A549 (cell line): ENCODE measurements at regions not wholly inside any gene's neighbourhood (a gene's known extent, or its start where the extent isn't known, plus 50 kb on each side); places are given as distances from the start of the nearest gene placed in this dataset.

Experiments
- ATAC-seq, 2 experiments: fragments of 200-7000 bp in 1 of 2; fragments of >200 bp in 1 of 2; cut with Nextera tagmentation in 1 of 2; cut with Tn5 transposase in 1 of 2; 3 replicates each; pipeline versions ENCODE4 v1.8.0 to v1.9.1; 2018 to 2020; ENCODE audit warnings: mild to moderate bottlenecking in 1 of 2, moderate library complexity in 1 of 2
- CTCF ChIA-PET: fragments of 300-600 bp; sonication (Branson Sonifier 250); formaldehyde crosslinking; extraction: SDS; loops from one replicate; lab custom pipeline; 2021; ENCODE audit warnings: antibody characterized with exemption, inconsistent platforms; lab: Yijun Ruan, JAX
- POLR2A ChIA-PET: fragments of 350-600 bp; formaldehyde crosslinking; extraction: SDS; loops from one replicate; lab custom pipeline; 2021; ENCODE audit warnings: antibody characterized with exemption, inconsistent platforms; lab: Yijun Ruan, JAX
- DNase-seq, 2 experiments: peaks; one replicate each; pipeline versions ENCODE4 v3.0.0 to v3.0.0-alpha.2; 2011 to 2016; ENCODE audit warnings: low read depth in 1 of 2, low spot score in 1 of 2
- FAIRE-seq: peaks from 2 replicates; lab custom pipeline; 2011; peaks lifted over from hg19 to GRCh38; lab: Jason Lieb, UNC
- H3K27ac ChIP-seq, 2 experiments: fragments of >200 bp; sonication (Bioruptor Twin); formaldehyde crosslinking; 3 replicates each; pipeline ENCODE4 v1.5.1; 2016 to 2017
- H3K4me1 ChIP-seq: fragments of >200 bp; sonication (Bioruptor Twin); formaldehyde crosslinking; 3 replicates; pipeline ENCODE4 v1.6.1; 2016
- H3K4me2 ChIP-seq: fragments of >200 bp; sonication (Bioruptor Twin); formaldehyde crosslinking; 3 replicates; pipeline ENCODE4 v1.6.1; 2016
- H3K4me3 ChIP-seq: fragments of >200 bp; sonication (Bioruptor Twin); formaldehyde crosslinking; 3 replicates; pipeline ENCODE4 v1.5.1; 2016
- H3K9me3 ChIP-seq: fragments of >200 bp; sonication (Bioruptor Twin); formaldehyde crosslinking; 3 replicates; pipeline ENCODE4 v1.6.1; 2016
- BCL3 ChIP-seq: fragments of >200 bp; sonication (Bioruptor Twin); formaldehyde crosslinking; IDR thresholded peaks from 3 replicates; pipeline ENCODE4 v1.6.1; 2016
- CBX8 ChIP-seq: fragments of 200-600 bp; sonication (generic); IDR thresholded peaks from 2 replicates; pipeline ENCODE4 v1.6.1; 2016
- CHD4 ChIP-seq: fragments of 200-600 bp; sonication (generic); IDR thresholded peaks from 2 replicates; pipeline ENCODE4 v1.6.1; 2016; ENCODE audit warnings: antibody characterized with exemption, mild to moderate bottlenecking, borderline replicate concordance
- E2F6 ChIP-seq: IDR thresholded peaks from 2 replicates; pipeline ENCODE4 v1.6.1; 2012; ENCODE audit warnings: low read depth, borderline replicate concordance
- EHMT2 ChIP-seq: fragments of 200-600 bp; sonication (generic); IDR thresholded peaks from 2 replicates; pipeline ENCODE4 v1.6.1; 2016; ENCODE audit warnings: antibody characterized with exemption, low read depth, mild to moderate bottlenecking, moderate library complexity
- EP300 ChIP-seq, 2 experiments: fragments of >200 bp; sonication (Bioruptor Twin); formaldehyde crosslinking; IDR thresholded peaks; 2 replicates in 1 of 2; 3 replicates in 1 of 2; pipeline ENCODE4 v1.6.1; 2016 to 2017
- FOSB ChIP-seq: fragments of 250-450 bp; sonication (Bioruptor Pico); IDR thresholded peaks from 2 replicates; pipeline ENCODE4 v1.5.0; 2020; ENCODE audit warnings: mild to moderate bottlenecking, moderate library complexity
- FOSL2 ChIP-seq, 2 experiments: fragments of 450-650 bp in 1 of 2; fragments of >200 bp in 1 of 2; sonication (Bioruptor Twin) in 1 of 2; formaldehyde crosslinking; IDR thresholded peaks; 2 replicates each; pipeline versions ENCODE4 v1.5.0 to v1.6.1; 2016 to 2020; ENCODE audit warnings: mild to moderate bottlenecking in 1 of 2, moderate library complexity in 1 of 2
- HES2 ChIP-seq: fragments of >200 bp; sonication (Bioruptor Twin); formaldehyde crosslinking; IDR thresholded peaks from 2 replicates; pipeline ENCODE4 v1.6.1; 2016
- HEYL ChIP-seq: fragments of 250-450 bp; sonication (Bioruptor Pico); IDR thresholded peaks from 2 replicates; pipeline ENCODE4 v1.8.0; 2021; ENCODE audit warnings: mild to moderate bottlenecking, moderate library complexity
- HOXB13 ChIP-seq: fragments of 250-450 bp; sonication (Bioruptor Pico); IDR thresholded peaks from 2 replicates; pipeline ENCODE4 v1.5.0; 2020; ENCODE audit warnings: low read depth, mild to moderate bottlenecking, moderate library complexity
- JUNB ChIP-seq: fragments of >200 bp; sonication (Bioruptor Twin); formaldehyde crosslinking; IDR thresholded peaks from 2 replicates; pipeline ENCODE4 v1.6.1; 2016
- KDM1A ChIP-seq: fragments of 200-600 bp; sonication (generic); IDR thresholded peaks from 2 replicates; pipeline ENCODE4 v1.6.1; 2016; ENCODE audit warnings: low read depth, mild to moderate bottlenecking
- MYC ChIP-seq: IDR thresholded peaks from 2 replicates; pipeline ENCODE4 v1.6.1; 2012; ENCODE audit warnings: mild to moderate bottlenecking, inconsistent platforms, low read length, improper control_type of control experiment, borderline replicate concordance
- NPAS2 ChIP-seq: fragments of 250-450 bp; sonication (Bioruptor Pico); IDR thresholded peaks from 2 replicates; pipeline ENCODE4 v1.8.0; 2022; ENCODE audit warnings: mild to moderate bottlenecking, moderate library complexity, borderline replicate concordance
- NR3C1 ChIP-seq: fragments of >200 bp; sonication (Bioruptor Twin); formaldehyde crosslinking; IDR thresholded peaks from 3 replicates; pipeline ENCODE4 v1.6.1; 2017
- PHF8 ChIP-seq: fragments of 200-600 bp; sonication (generic); IDR thresholded peaks from 2 replicates; pipeline ENCODE4 v1.6.1; 2016; ENCODE audit warnings: low read depth, mild to moderate bottlenecking, antibody characterized with exemption, moderate library complexity, borderline replicate concordance
- POLR2AphosphoS2 ChIP-seq: conservative IDR thresholded peaks from 2 replicates; pipeline ENCODE4 v1.6.1; 2012; ENCODE audit warnings: low read length, improper control_type of control experiment, inconsistent platforms
- REST ChIP-seq: fragments of 200-600 bp; sonication (generic); IDR thresholded peaks from 2 replicates; pipeline ENCODE4 v1.6.1; 2016; ENCODE audit warnings: antibody characterized with exemption, mild to moderate bottlenecking, moderate library complexity
- RNF2 ChIP-seq: fragments of 200-600 bp; sonication (generic); IDR thresholded peaks from 2 replicates; pipeline ENCODE4 v1.6.1; 2016; ENCODE audit warnings: low read depth, mild to moderate bottlenecking, antibody characterized with exemption, moderate library complexity, borderline replicate concordance
- SREBF2 ChIP-seq: fragments of 450-650 bp; IDR thresholded peaks from 2 replicates; pipeline ENCODE4 v1.6.1; 2014; ENCODE audit warnings: mild to moderate bottlenecking, moderate library complexity
- TFCP2L1 ChIP-seq: fragments of 250-450 bp; sonication (Bioruptor Pico); IDR thresholded peaks from 2 replicates; pipeline ENCODE4 v1.5.0; 2021; ENCODE audit warnings: mild to moderate bottlenecking
- TP53 ChIP-seq: fragments of 250-450 bp; sonication (Bioruptor Pico); IDR thresholded peaks from 2 replicates; pipeline ENCODE4 v1.5.0; 2021; ENCODE audit warnings: mild to moderate bottlenecking, moderate library complexity
- ZNF302 ChIP-seq: fragments of 250-450 bp; sonication (Bioruptor Pico); IDR thresholded peaks from 2 replicates; pipeline ENCODE4 v1.9.0; 2021; ENCODE audit warnings: inconsistent platforms, mild to moderate bottlenecking, moderate library complexity
- WGBS: methylation state at CpG from one replicate; pipeline ENCODE4 v1.1.6; 2017; ENCODE audit errors: missing lambda C conversion rate; 5-methylcytosine and 5-hydroxymethylcytosine counted together

GRCh38 chr4:169334335-169334734, 63.6 kb upstream of the SH3RF1 start:
- no peak for FAIRE-seq

GRCh38 chr4:169333265-169333664, 62.5 kb upstream of the SH3RF1 start:
- Histone ChIP-seq H3K4me3 (no peak overlapping the region), H3K4me2 (no peak overlapping the region), H3K9me3 (no peaks in the 10 kb centered on the region; the same call in 2 of the 3 replicates), H3K4me1 (no peaks in the 10 kb centered on the region), H3K27ac (no peak overlapping the region)
- POLR2A ChIA-PET: no interaction called here
- CTCF ChIA-PET: no interaction called here
- no peak for ATAC-seq
- TF ChIP-seq SREBF2 (no peak), PHF8 (no peak), RNF2 (no peak), BCL3 (no peak), JUNB (no peak), CBX8 (no peak), ZNF302 (CRISPR knock-in tag) (no peak), TP53 (no peak), HES2 (no peak), MYC (no peak), FOSL2 (IDR thresholded peaks at IDR 0.05) (no peak), FOSL2 (CRISPR knock-in tag; IDR thresholded peaks at IDR 0.05) (no peak)
- DNase-seq: no peak
- 94% methylated on average over 4 of the region's 4 CpGs for WGBS
- no peak for FAIRE-seq

More at GRCh38 chr4:169334335-169334734, 63.6 kb upstream of the SH3RF1 start:
- ChIA-PET POLR2A (no interaction called here), CTCF (no interaction called here)
- WGBS: 82% methylated on average over 5 of the region's 5 CpGs
- H3K4me3 ChIP-seq: no peak overlapping the region
- no peak overlapping the region for H3K4me2 ChIP-seq
- TF ChIP-seq REST (no peak), ZNF302 (CRISPR knock-in tag) (no peak), CHD4 (no peak), HEYL (CRISPR knock-in tag) (no peak), EP300 (IDR thresholded peaks at IDR 0.05) (no peak), JUNB (no peak), CBX8 (no peak), FOSL2 (IDR thresholded peaks at IDR 0.05) (no peak), FOSL2 (CRISPR knock-in tag; IDR thresholded peaks at IDR 0.05) (no peak), KDM1A (no peak), TFCP2L1 (CRISPR knock-in tag) (no peak), HOXB13 (CRISPR knock-in tag) (no peak), NPAS2 (CRISPR knock-in tag) (no peak), POLR2AphosphoS2 (no peak), PHF8 (no peak), NR3C1 (no peak), EHMT2 (no peak), E2F6 (no peak), FOSB (CRISPR knock-in tag) (no peak)
- H3K9me3 ChIP-seq: no peaks in the 10 kb centered on the region; the same call in 2 of the 3 replicates
- no peak overlapping the region for H3K27ac ChIP-seq
- no peak for ATAC-seq
- no peak for DNase-seq
- H3K4me1 ChIP-seq: no peaks in the 10 kb centered on the region
